Inflammatory macrophage treated with lipopolysaccharide for 4 hours (primary cell): ENCODE measurements at regions not wholly inside any gene's neighbourhood (a gene's known extent, or its start where the extent isn't known, plus 50 kb on each side); places are given as distances from the start of the nearest gene placed in this dataset.
A peak's percentile ranks its signal among the peaks of the same experiment; 100 is the strongest.

Experiments
- DNase-seq: peaks from one replicate; pipeline ENCODE4 v3.0.0-alpha.2; 2020

- no peak for DNase-seq
Observed at GRCh38 chr10:7477538-7478334, 66.9 kb upstream of the SFMBT2 start.

- peak; percentile 25 for DNase-seq
Observed at GRCh38 chr10:7475939-7476338, 65.1 kb upstream of the SFMBT2 start.

GRCh38 chr10:7475046-7475911 is 64.4 kb upstream of the SFMBT2 start:
- DNase-seq = no peak

- no peak for DNase-seq
Observed at GRCh38 chr10:7474388-7474787, 63.6 kb upstream of the SFMBT2 start.

- no peak for DNase-seq
Observed at GRCh38 chr10:7473474-7473873, 62.6 kb upstream of the SFMBT2 start.

GRCh38 chr10:7471720-7472367 is 61.0 kb upstream of the SFMBT2 start:
- peak; percentile 91 for DNase-seq

GRCh38 chr10:7470371-7470770 is 59.5 kb upstream of the SFMBT2 start:
- no peak for DNase-seq

- no peak for DNase-seq
Observed at GRCh38 chr10:7467031-7467667, 56.3 kb upstream of the SFMBT2 start.

- peak; percentile 84 for DNase-seq
Observed at GRCh38 chr10:7464691-7465090, 53.9 kb upstream of the SFMBT2 start.
